NCI-H2171 (cell line): ENCODE measurements at regions not wholly inside any gene's neighbourhood (a gene's known extent, or its start where the extent isn't known, plus 50 kb on each side); places are given as distances from the start of the nearest gene placed in this dataset.
A peak's percentile ranks its signal among the peaks of the same experiment; 100 is the strongest.

Experiments used
- DNase-seq: peaks from one replicate; lab custom pipeline; 2025; lab: John Stamatoyannopoulos, UW

GRCh38 chr10:60466267-60467201 is 76.9 kb upstream of the ANK3 start:
- no peak for DNase-seq

GRCh38 chr10:60465801-60466200 is 76.1 kb upstream of the ANK3 start:
- no peak for DNase-seq

GRCh38 chr10:60464659-60465058 is 75.0 kb upstream of the ANK3 start:
- no peak for DNase-seq

GRCh38 chr10:60463746-60464145 is 74.1 kb upstream of the ANK3 start:
- no peak for DNase-seq

- no peak for DNase-seq
Observed at GRCh38 chr10:60461688-60462087, 72.0 kb upstream of the ANK3 start.

- peak; percentile 21 for DNase-seq
Observed at GRCh38 chr10:60459701-60460457, 70.2 kb upstream of the ANK3 start.

GRCh38 chr10:60456053-60456452 is 66.4 kb upstream of the ANK3 start:
- DNase-seq = no peak

- no peak for DNase-seq
Observed at GRCh38 chr10:60454336-60454735, 64.7 kb upstream of the ANK3 start.

- no peak for DNase-seq
Observed at GRCh38 chr10:60453036-60453435, 63.4 kb upstream of the ANK3 start.

GRCh38 chr10:60450291-60450690 is 60.6 kb upstream of the ANK3 start:
- no peak for DNase-seq

- no peak for DNase-seq
Observed at GRCh38 chr10:60448246-60448645, 58.6 kb upstream of the ANK3 start.

GRCh38 chr10:60446851-60447250 is 57.2 kb upstream of the ANK3 start:
- DNase-seq = no peak

GRCh38 chr10:60446070-60446833 is 56.6 kb upstream of the ANK3 start:
- no peak for DNase-seq

GRCh38 chr10:60444494-60445064 is 54.9 kb upstream of the ANK3 start:
- no peak for DNase-seq

- DNase-seq = no peak
Observed at GRCh38 chr10:60443346-60443745, 53.7 kb upstream of the ANK3 start.

GRCh38 chr10:60441515-60441914 is 51.8 kb upstream of the ANK3 start:
- DNase-seq = no peak

- no peak for DNase-seq
Observed at GRCh38 chr10:60439641-60440040, 50.0 kb upstream of the ANK3 start.
